Skeletal muscle tissue (tissue), 3 donors: ENCODE measurements at regions not wholly inside any gene's neighbourhood (a gene's known extent, or its start where the extent isn't known, plus 50 kb on each side); places are given as distances from the start of the nearest gene placed in this dataset.

Experiments used
- H3K27ac ChIP-seq: one replicate; pipeline ENCODE4 v1.7.0; 2013; ENCODE audit warnings: mild to moderate bottlenecking, low read depth, low read length, inconsistent platforms
- H3K27me3 ChIP-seq, 3 donors: one replicate each; pipeline ENCODE4 v1.7.0; 2013; ENCODE audit warnings: low read length in 3 of 3; ENCODE audit not compliant: control insufficient read depth in 3 of 3, insufficient read depth in 3 of 3
- H3K36me3 ChIP-seq, 3 donors: one replicate each; pipeline ENCODE4 v1.7.0; 2013; ENCODE audit warnings: low read length in 3 of 3; ENCODE audit not compliant: control insufficient read depth in 3 of 3, insufficient read depth in 3 of 3
- H3K4me1 ChIP-seq, 3 donors: one replicate each; pipeline ENCODE4 v1.7.0; 2013; ENCODE audit warnings: low read length in 3 of 3, mild to moderate bottlenecking in 3 of 3; ENCODE audit not compliant: control insufficient read depth in 3 of 3, insufficient read depth in 3 of 3
- H3K4me3 ChIP-seq, 3 donors: one replicate each; pipeline ENCODE4 v1.7.0; 2013; ENCODE audit warnings: low read length in 3 of 3
- H3K9ac ChIP-seq, 3 donors: one replicate each; pipeline ENCODE4 v1.7.0; 2013; ENCODE audit warnings: low read length in 3 of 3, mild to moderate bottlenecking in 3 of 3, moderate library complexity in 2 of 3, low read depth in 1 of 3
- H3K9me3 ChIP-seq, 3 donors: one replicate each; pipeline ENCODE4 v1.7.0; 2013; ENCODE audit warnings: low read length in 3 of 3; ENCODE audit not compliant: control insufficient read depth in 3 of 3
- donor health status: Osteomylitis.

- Histone ChIP-seq H3K9me3 (no peaks in the 10 kb centered on the region), H3K9ac (no peak overlapping the region), H3K4me3 (no peak overlapping the region), H3K4me1 (no peaks in the 10 kb centered on the region), H3K27me3 (no peaks in the 10 kb centered on the region), H3K36me3 (no peaks in the 10 kb centered on the region), H3K27ac (no peak overlapping the region)
Measured at GRCh38 chr14:38394064-38394463, 138.2 kb upstream of the CLEC14A start.

- Histone ChIP-seq H3K9ac (no peak overlapping the region), H3K4me3 (no peak overlapping the region), H3K36me3 (no peaks in the 10 kb centered on the region), H3K4me1 (no peaks in the 10 kb centered on the region), H3K27me3 (no peaks in the 10 kb centered on the region), H3K27ac (no peak overlapping the region), H3K9me3 (no peaks in the 10 kb centered on the region)
Measured at GRCh38 chr14:38391334-38391733, 135.4 kb upstream of the CLEC14A start.

- H3K4me3 ChIP-seq = no peak overlapping the region
Measured at GRCh38 chr14:38389681-38390080, 133.8 kb upstream of the CLEC14A start.

GRCh38 chr14:38387821-38388220 is 131.9 kb upstream of the CLEC14A start:
- Histone ChIP-seq H3K36me3 (no peaks in the 10 kb centered on the region), H3K27ac (no peak overlapping the region), H3K4me1 (no peaks in the 10 kb centered on the region), H3K9ac (no peak overlapping the region), H3K4me3 (no peak overlapping the region), H3K27me3 (no peaks in the 10 kb centered on the region), H3K9me3 (no peaks in the 10 kb centered on the region)

More at GRCh38 chr14:38389681-38390080, 133.8 kb upstream of the CLEC14A start:
- Histone ChIP-seq H3K9ac (no peak overlapping the region), H3K9me3 (no peaks in the 10 kb centered on the region), H3K4me1 (no peaks in the 10 kb centered on the region), H3K36me3 (no peaks in the 10 kb centered on the region), H3K27ac (no peak overlapping the region), H3K27me3 (no peaks in the 10 kb centered on the region)

GRCh38 chr14:38385836-38386235 is 129.9 kb upstream of the CLEC14A start:
- H3K27me3 ChIP-seq = no peaks in the 10 kb centered on the region
- no peaks in the 10 kb centered on the region for H3K36me3 ChIP-seq
- no peaks in the 10 kb centered on the region for H3K9me3 ChIP-seq
- H3K27ac ChIP-seq = no peak overlapping the region
- H3K9ac ChIP-seq = no peak overlapping the region
- H3K4me3 ChIP-seq = no peak overlapping the region
- H3K4me1 ChIP-seq = no peaks in the 10 kb centered on the region

- no peaks in the 10 kb centered on the region for H3K9me3 ChIP-seq
- H3K4me1 ChIP-seq = no peaks in the 10 kb centered on the region
- H3K27me3 ChIP-seq = no peaks in the 10 kb centered on the region
- H3K27ac ChIP-seq = no peak overlapping the region
- H3K4me3 ChIP-seq = no peak overlapping the region
- no peaks in the 10 kb centered on the region for H3K36me3 ChIP-seq
- no peak overlapping the region for H3K9ac ChIP-seq
Measured at GRCh38 chr14:38385343-38385742, 129.4 kb upstream of the CLEC14A start.

GRCh38 chr14:38384741-38385140 is 128.8 kb upstream of the CLEC14A start:
- Histone ChIP-seq H3K9ac (no peak overlapping the region), H3K9me3 (no peaks in the 10 kb centered on the region), H3K36me3 (no peaks in the 10 kb centered on the region), H3K4me3 (no peak overlapping the region), H3K4me1 (no peaks in the 10 kb centered on the region), H3K27me3 (no peaks in the 10 kb centered on the region), H3K27ac (no peak overlapping the region)

GRCh38 chr14:38367922-38368321 is 112.0 kb upstream of the CLEC14A start:
- no peaks in the 10 kb centered on the region for H3K27me3 ChIP-seq
- peaks cover 5 to 9% (median 6%) of the 10 kb centered on the region in 3 donors for H3K4me1 ChIP-seq
- no peak overlapping the region for H3K27ac ChIP-seq
- no peaks in the 10 kb centered on the region for H3K9me3 ChIP-seq
- H3K4me3 ChIP-seq = no peak overlapping the region
- H3K36me3 ChIP-seq = no peaks in the 10 kb centered on the region
- H3K9ac ChIP-seq = no peak overlapping the region

- Histone ChIP-seq H3K9ac (no peak overlapping the region), H3K27ac (no peak overlapping the region), H3K27me3 (no peaks in the 10 kb centered on the region), H3K4me1 (peaks cover 5 to 9% (median 6%) of the 10 kb centered on the region in 3 donors), H3K36me3 (no peaks in the 10 kb centered on the region), H3K9me3 (no peaks in the 10 kb centered on the region), H3K4me3 (no peak overlapping the region)
Measured at GRCh38 chr14:38366374-38366773, 110.5 kb upstream of the CLEC14A start.

- no peak overlapping the region for H3K9ac ChIP-seq
Measured at GRCh38 chr14:38363217-38363616, 107.3 kb upstream of the CLEC14A start.

GRCh38 chr14:38357557-38357956 is 101.7 kb upstream of the CLEC14A start:
- Histone ChIP-seq H3K4me3 (no peak overlapping the region), H3K9me3 (no peaks in the 10 kb centered on the region), H3K27me3 (no peaks in the 10 kb centered on the region), H3K9ac (no peak overlapping the region), H3K4me1 (no peaks in the 10 kb centered on the region), H3K27ac (no peak overlapping the region), H3K36me3 (no peaks in the 10 kb centered on the region)

More at GRCh38 chr14:38363217-38363616, 107.3 kb upstream of the CLEC14A start:
- H3K9me3 ChIP-seq = no peaks in the 10 kb centered on the region
- H3K4me1 ChIP-seq = peaks cover 5 to 9% (median 6%) of the 10 kb centered on the region in 3 donors
- no peak overlapping the region for H3K27ac ChIP-seq
- H3K36me3 ChIP-seq = no peaks in the 10 kb centered on the region
- H3K4me3 ChIP-seq = no peak overlapping the region
- H3K27me3 ChIP-seq = no peaks in the 10 kb centered on the region
